Lung (tissue), 11 donors: ENCODE measurements at regions not wholly inside any gene's neighbourhood (a gene's known extent, or its start where the extent isn't known, plus 50 kb on each side); places are given as distances from the start of the nearest gene placed in this dataset.

ENCODE experiments used
- ATAC-seq: fragments of 200-7000 bp; cut with Tn5 transposase; one replicate; pipeline ENCODE4 v1.9.1; 2020; ENCODE audit warnings: moderate number of reproducible peaks; ENCODE audit not compliant: insufficient read depth, low FRiP score
- DNase-seq, 3 donors: peaks; one replicate each; pipeline ENCODE4 v3.0.0-alpha.2; 2013 to 2017
- H3K27ac ChIP-seq, 2 donors: one replicate each; pipeline ENCODE4 v1.5.1; 2013; ENCODE audit warnings: mild to moderate bottlenecking in 2 of 2, moderate library complexity in 2 of 2, control low read depth in 1 of 2, inconsistent platforms in 1 of 2, low read depth in 1 of 2, low read length in 1 of 2
- H3K27me3 ChIP-seq, 3 donors: one replicate each; pipeline ENCODE4 v1.5.1; 2013; ENCODE audit warnings: low read length in 2 of 3; ENCODE audit not compliant: control insufficient read depth in 3 of 3, insufficient read depth in 3 of 3
- H3K36me3 ChIP-seq, 4 donors: one replicate each; pipeline ENCODE4 v1.5.1; 2013; ENCODE audit warnings: low read length in 4 of 4, mild to moderate bottlenecking in 1 of 4, moderate library complexity in 1 of 4; ENCODE audit not compliant: control insufficient read depth in 4 of 4, insufficient read depth in 4 of 4
- H3K4me1 ChIP-seq, 5 donors: one replicate each; pipeline ENCODE4 v1.5.1; 2013; ENCODE audit warnings: low read length in 5 of 5, mild to moderate bottlenecking in 2 of 5, moderate library complexity in 1 of 5; ENCODE audit not compliant: control insufficient read depth in 5 of 5, insufficient read depth in 5 of 5
- H3K4me3 ChIP-seq: one replicate; pipeline ENCODE4 v1.5.1; 2013; ENCODE audit warnings: mild to moderate bottlenecking, control low read depth, moderate library complexity
- H3K9ac ChIP-seq, 2 donors: one replicate each; pipeline ENCODE4 v1.5.1; 2013; ENCODE audit warnings: low read length in 2 of 2, control low read depth in 1 of 2; ENCODE audit not compliant: insufficient read depth in 1 of 2
- H3K9me3 ChIP-seq, 4 donors: one replicate each; pipeline ENCODE4 v1.5.1; 2013; ENCODE audit warnings: low read length in 3 of 4, mild to moderate bottlenecking in 1 of 4, moderate library complexity in 1 of 4; ENCODE audit not compliant: control insufficient read depth in 4 of 4, insufficient read depth in 3 of 4
- CTCF ChIP-seq: IDR thresholded peaks from 2 replicates; pipeline ENCODE4 v1.5.1; 2012; ENCODE audit warnings: mild to moderate bottlenecking; ENCODE audit errors: control extremely low read depth, extremely low read depth
- WGBS, 2 donors: extraction: QIAGEN DNeasy Blood & Tissue Kit; methylation state at CpG; one replicate each; pipeline ENCODE4 v1.1.7; 2013; 5-methylcytosine and 5-hydroxymethylcytosine counted together
- donor health status: control.
- donor health status: control.
- donor health status: Bipolar disorder and iron deficiency.
- donor health status: healthy.
- donor health status: DM: yes; HTN: yes; CAD: no.

- ATAC-seq (no peak), DNase-seq (no peak)
- H3K27me3 ChIP-seq: no peaks in the 10 kb centered on the region
- H3K9ac ChIP-seq: no peak overlapping the region
- no peaks in the 10 kb centered on the region for H3K9me3 ChIP-seq
- 93% methylated on average over 5 of the region's 5 CpGs for WGBS, 2 donors
- no peak overlapping the region for H3K4me3 ChIP-seq
- H3K27ac ChIP-seq: no peak overlapping the region
- H3K36me3 ChIP-seq: no peaks in the 10 kb centered on the region
- no peaks in the 10 kb centered on the region for H3K4me1 ChIP-seq
- TF ChIP-seq CTCF: no peak
Observed at GRCh38 chr15:93212578-93212977, 123.6 kb upstream of the RGMA start.

GRCh38 chr15:93210995-93211394 lies 122.0 kb upstream of the RGMA start:
- no peak for TF ChIP-seq CTCF
- DNase-seq: no peak
- no peak overlapping the region for H3K4me3 ChIP-seq
- ATAC-seq: no peak
- H3K9me3 ChIP-seq: no peaks in the 10 kb centered on the region
- peaks cover 0 to 11% (median 0%) of the 10 kb centered on the region in 5 donors for H3K4me1 ChIP-seq
- no peaks in the 10 kb centered on the region for H3K36me3 ChIP-seq
- H3K27me3 ChIP-seq: no peaks in the 10 kb centered on the region
- 79 to 90% methylated on average over 5 of the region's 5 CpGs for WGBS, 2 donors
- H3K9ac ChIP-seq: no peak overlapping the region
- no peak overlapping the region for H3K27ac ChIP-seq

- no peak for ATAC-seq
- no peaks in the 10 kb centered on the region for H3K36me3 ChIP-seq
Observed at GRCh38 chr15:93209690-93210445, 120.9 kb upstream of the RGMA start.

More at GRCh38 chr15:93209690-93210445, 120.9 kb upstream of the RGMA start:
- Histone ChIP-seq H3K27me3 (no peaks in the 10 kb centered on the region), H3K9me3 (peaks cover 0 to 1% (median 0%) of the 10 kb centered on the region in 4 donors), H3K27ac (no peak overlapping the region), H3K9ac (no peak overlapping the region), H3K4me1 (peaks cover 0 to 12% (median 0%) of the 10 kb centered on the region in 5 donors), H3K4me3 (no peak overlapping the region)
- TF ChIP-seq CTCF: no peak
- WGBS, 2 donors: 84 to 86% methylated on average over 11 of the region's 11 CpGs
- no peak for DNase-seq
